ENCODE measurements at regions not wholly inside any gene's neighbourhood (a gene's known extent, or its start where the extent isn't known, plus 50 kb on each side); places are given as distances from the start of the nearest gene placed in this dataset.

- no peak for DNase-seq (ENCODE audit: low read depth, low spot score)
Observed at GRCh38 chr11:32265911-32266310, 169.4 kb downstream of the WT1 start.

- no peak for DNase-seq (ENCODE audit: low read depth, low spot score)
Observed at GRCh38 chr11:32266601-32267000, 168.7 kb downstream of the WT1 start.

DNA sequence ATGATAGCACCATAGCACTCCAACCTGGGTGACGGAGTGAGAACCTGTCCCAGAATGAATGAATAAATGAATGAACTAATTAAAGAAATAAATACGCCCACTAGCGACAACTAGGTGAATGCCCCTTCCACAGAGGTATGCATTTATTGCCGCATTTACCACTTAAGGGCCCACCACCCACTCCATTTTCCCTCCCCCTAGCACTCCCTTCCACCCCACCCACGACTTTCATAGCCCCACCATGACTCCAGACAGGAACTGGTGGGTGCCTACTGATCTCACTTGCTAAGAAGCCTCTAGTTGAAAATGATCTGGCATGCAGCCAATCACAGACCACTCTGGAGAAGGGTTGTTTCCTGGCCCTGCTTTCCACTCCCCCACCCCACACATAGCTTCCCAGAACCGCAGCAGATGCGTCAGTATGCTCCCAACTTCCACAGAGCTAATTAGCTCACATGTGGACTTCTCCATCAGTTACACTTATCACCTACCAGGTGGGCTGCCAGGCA is 167.6 kb downstream of the WT1 start:
- no peak for DNase-seq (ENCODE audit: low read depth, low spot score)

DNA sequence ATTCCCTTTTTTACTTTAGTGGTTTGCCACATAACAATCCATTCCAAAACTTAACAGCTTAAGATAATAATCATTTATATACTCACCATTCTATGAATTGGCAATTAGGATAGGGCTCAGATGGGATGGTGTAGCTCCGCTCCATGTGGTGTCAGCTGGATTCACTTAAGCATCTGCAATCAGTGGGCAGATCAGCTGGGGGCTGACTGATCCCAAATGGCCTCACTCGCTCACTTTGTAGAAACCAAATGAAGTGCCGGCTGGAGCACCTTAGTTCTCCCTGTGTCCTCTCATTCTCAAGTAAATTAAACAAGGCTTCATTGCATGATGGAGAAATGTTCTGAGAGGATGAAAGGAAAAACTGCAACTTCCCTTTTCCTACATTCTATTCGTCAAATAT is 161.4 kb downstream of the WT1 start:
- DNase-seq (ENCODE audit: low read depth, low spot score): no peak

- DNase-seq (ENCODE audit: low read depth, low spot score): no peak
Observed at GRCh38 chr11:32279672-32280071, 155.7 kb downstream of the WT1 start.

GRCh38 chr11:32280339-32280738 is 155.0 kb downstream of the WT1 start:
- no peak for DNase-seq (ENCODE audit: low read depth, low spot score)

DNA sequence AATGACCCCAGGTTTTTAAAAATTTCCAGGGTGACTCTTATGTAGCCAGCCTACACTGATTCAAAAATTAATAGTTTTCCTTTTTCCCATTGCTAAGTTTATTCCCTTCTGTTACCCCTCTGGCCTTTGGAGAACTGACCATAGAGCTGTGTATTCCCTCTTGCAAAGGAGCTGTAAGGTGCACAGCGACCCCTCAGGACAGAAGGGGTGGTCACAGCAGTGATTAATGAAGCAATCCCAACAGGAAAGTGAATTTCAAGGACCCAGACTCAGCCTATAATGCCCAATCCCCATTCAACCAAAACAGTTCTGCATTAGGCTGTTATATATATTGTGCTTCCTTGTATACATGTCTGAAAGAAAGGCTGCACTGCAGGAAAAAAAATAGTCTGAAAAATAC is 147.1 kb downstream of the WT1 start:
- DNase-seq (ENCODE audit: low read depth, low spot score): no peak

GRCh38 chr11:32289701-32290100 is 145.6 kb downstream of the WT1 start:
- no peak for DNase-seq (ENCODE audit: low read depth, low spot score)

GRCh38 chr11:32290783-32291182 is 144.6 kb downstream of the WT1 start:
- DNase-seq (ENCODE audit: low read depth, low spot score): no peak

DNA sequence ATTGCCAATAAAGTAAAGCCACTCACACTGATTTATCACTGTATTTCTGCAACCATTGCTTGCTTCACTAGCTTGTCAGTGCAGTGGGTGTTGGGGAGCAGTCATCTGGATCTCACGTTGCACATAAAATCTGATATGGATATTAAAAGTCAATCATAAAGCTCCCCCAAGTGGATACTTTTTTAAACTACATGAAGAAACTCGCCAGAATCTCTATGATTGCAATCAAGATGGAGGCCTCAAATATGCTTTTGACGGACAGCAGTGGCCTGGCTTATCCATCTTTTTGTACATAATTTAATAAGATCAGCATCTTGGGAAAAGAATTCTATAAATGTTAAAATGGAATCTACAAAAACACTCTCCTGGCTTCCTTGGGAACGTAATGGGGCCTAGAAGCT is 137.7 kb downstream of the WT1 start:
- no peak for DNase-seq (ENCODE audit: low read depth, low spot score)

- DNase-seq (ENCODE audit: low read depth, low spot score): no peak
Observed at GRCh38 chr11:32302826-32303225, 132.5 kb downstream of the WT1 start.

DNA sequence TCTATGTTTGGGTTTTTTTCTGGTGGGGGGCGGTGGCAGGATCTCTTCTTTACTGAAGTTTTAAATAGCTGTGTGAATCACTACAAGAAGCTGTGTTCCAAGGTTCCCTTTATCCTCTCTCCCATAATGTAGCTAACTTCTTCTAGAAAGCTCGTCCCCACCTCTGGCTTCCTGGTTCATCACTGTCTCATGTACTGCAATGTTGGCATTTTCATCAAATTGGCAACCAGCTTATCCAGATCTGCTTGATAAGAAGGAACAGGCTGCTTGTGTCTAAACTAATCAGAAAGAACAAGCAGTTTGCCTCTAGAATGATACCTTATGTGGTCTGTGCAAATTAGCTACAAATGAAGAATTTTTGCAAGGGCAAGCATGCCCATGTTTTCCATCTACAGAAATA is 130.8 kb downstream of the WT1 start:
- DNase-seq (ENCODE audit: low read depth, low spot score): no peak

DNA sequence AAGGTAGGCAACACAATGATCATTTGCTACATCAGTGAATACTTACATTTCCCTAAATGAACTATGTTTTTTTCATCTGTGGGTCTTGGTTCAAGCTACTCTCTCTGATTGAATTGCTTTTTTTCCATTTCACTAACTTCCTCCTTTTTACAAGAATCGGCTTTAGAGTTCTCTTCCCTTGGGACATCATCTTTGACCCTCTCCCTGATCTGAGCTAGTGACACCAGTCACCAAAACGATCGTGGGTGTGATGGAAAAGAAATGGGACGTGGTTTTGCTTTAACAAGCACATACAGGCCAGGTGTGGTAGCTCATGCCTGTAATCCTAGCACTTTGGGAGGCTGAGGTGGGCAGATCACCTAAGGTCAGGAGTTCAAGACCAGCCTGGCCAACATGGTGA is 129.9 kb downstream of the WT1 start:
- DNase-seq (ENCODE audit: low read depth, low spot score): no peak

DNA sequence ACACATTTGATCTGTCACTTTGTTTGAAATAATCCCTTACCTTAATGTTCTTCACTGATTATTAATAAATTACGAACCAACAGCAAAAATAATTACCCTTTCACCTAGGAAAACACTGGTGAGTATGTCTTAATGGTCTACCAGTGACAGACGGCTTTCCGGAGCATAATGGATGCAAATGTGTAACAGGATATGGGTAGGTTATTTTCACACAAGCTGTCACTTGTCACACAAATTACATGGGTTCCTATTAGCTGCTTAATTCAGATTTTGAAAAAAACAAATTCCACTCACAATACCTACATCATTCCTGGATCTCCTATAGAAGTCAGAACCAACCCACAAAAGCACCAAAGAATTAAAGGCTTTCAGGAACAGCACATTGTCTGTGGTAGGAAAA is 127.9 kb downstream of the WT1 start:
- DNase-seq (ENCODE audit: low read depth, low spot score): no peak

DNA sequence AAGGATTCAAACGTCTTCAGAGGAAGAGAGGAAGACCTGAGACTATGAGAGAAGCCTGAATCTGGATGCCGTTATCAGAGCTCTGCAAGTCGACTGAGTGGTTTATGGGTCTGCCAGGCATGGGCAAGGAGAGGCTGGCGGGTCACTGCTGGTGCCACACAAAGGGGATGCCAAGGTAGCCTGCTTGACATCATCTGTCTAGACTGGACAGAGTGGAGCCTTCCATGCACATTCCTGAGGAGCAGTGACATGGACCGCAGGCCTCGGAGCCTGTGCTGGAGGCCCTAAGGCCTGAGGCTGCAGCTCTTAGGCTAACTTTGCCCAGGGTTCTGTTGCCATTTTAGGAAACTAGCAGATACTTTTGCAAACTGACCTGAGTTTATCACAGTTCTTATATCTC is 127.4 kb downstream of the WT1 start:
- DNase-seq (ENCODE audit: low read depth, low spot score): no peak

- DNase-seq (ENCODE audit: low read depth, low spot score): no peak
Observed at GRCh38 chr11:32309530-32310213, 125.7 kb downstream of the WT1 start.

DNA sequence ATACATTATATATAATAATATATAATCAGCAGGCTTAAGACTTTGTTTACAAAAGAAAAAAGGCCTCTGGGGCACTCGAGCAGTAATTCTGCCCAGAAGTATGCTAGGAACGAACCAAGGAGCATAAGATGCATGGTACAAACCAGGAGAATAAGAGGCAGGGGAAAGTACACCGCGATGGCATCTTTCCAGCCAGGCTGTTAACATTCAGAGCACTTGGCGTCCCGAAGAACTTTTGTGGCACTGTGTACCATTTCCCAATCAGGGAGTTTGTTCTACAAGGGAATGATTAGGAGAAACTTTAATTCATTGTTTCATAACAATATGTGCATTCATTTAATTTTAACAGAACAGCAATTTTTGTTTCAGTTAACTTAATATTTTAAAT is 125.1 kb downstream of the WT1 start:
- no peak for DNase-seq (ENCODE audit: low read depth, low spot score)

GRCh38 chr11:32311346-32312065 is 123.8 kb downstream of the WT1 start:
- DNase-seq (ENCODE audit: low read depth, low spot score): no peak

- DNase-seq (ENCODE audit: low read depth, low spot score): no peak
Observed at GRCh38 chr11:32312206-32312817, 123.0 kb downstream of the WT1 start.

DNA sequence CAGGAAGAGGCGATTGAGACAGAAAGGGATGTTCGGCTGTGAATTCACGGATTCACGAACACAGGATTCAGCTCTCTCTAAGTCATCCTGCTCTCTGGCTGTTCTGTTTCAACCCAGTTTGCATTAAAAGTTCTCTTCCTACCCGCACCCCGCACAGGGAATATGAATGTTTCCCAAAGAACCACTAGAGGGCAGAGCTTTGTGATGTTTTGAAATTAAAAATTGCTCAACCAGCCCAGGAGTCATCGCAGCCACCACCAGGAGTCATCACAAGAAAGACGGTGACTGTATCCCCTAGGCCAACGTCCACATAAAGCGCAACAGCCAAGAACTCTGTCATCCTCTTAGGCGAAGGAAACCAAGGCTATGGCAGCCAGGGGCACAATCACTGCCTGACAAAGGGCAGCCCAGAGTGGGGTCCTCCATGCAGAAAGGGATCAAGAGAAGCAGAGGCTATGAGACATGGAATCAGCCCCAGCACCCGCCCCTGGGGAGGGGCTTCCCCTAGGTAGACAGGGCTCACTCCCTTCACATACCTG is 122.4 kb downstream of the WT1 start:
- DNase-seq (ENCODE audit: low read depth, low spot score): no peak

- no peak for DNase-seq (ENCODE audit: low read depth, low spot score)
Observed at GRCh38 chr11:32313477-32313876, 121.9 kb downstream of the WT1 start.

DNA sequence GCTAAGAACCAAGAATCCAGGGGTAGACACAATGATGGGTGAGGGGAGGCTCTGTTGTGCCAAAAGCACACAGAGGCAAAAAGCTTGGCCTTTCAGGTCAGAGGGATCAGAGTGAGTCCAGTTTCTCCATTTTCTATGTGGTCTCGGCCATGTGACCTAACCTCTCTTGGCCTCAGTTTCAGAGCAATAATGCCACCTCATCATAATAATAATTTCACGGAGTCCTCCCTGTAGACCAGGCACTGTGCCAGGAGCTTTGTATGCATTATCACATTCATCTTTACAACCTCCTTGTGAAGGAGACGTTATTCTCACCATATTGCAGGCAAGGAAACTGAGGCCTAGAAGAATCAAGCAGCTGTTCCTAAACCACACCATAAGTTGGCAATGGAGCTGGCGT is 120.2 kb downstream of the WT1 start:
- no peak for DNase-seq (ENCODE audit: low read depth, low spot score)

- DNase-seq (ENCODE audit: low read depth, low spot score): no peak
Observed at GRCh38 chr11:32316232-32316631, 119.1 kb downstream of the WT1 start.
